H1 (cell line): ENCODE measurements at regions not wholly inside any gene's neighbourhood (a gene's known extent, or its start where the extent isn't known, plus 50 kb on each side); places are given as distances from the start of the nearest gene placed in this dataset.

Experiments
- TAF7 ChIP-seq: optimal IDR thresholded peaks from 2 replicates; pipeline ENCODE3; 2011; ENCODE audit warnings: low read depth, mild to moderate bottlenecking, inconsistent platforms, low read length, moderate library complexity, borderline replicate concordance
- TF ChIP-seq, protein P1 (sequence below), 3 experiments: IDR thresholded peaks; 1 replicate in 2 of 3; 2 replicates in 1 of 3; pipeline versions ENCODE4 v1.5.1 to v1.6.1; 2011; ENCODE audit warnings: low read length in 3 of 3, mild to moderate bottlenecking in 3 of 3, inconsistent platforms in 2 of 3, low read depth in 1 of 3, moderate library complexity in 1 of 3; ENCODE audit not compliant: insufficient read depth in 1 of 3; ENCODE audit errors: control extremely low read depth in 1 of 3

DNA sequence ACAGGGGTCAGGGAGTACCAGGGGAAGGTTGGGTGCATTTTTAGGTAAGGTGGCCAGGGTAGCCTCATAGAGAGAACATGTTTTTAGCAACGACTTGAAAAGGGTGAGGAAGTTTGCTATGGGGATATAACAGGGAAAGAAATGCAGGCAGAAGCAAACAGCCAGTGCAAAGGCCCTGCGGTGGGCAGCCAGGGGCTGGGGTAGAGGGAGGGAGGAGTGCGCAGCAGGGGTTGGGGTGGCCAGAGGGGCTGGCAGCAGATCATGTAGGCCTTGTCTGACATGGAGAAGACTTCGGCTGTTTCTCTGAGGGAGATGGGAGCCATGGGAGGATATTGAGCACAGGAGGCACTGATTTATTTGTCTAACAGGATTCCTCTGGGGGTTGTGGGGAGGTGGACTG is 242.5 kb downstream of the RBM19 start (continued):
- TF ChIP-seq, protein P1, sequence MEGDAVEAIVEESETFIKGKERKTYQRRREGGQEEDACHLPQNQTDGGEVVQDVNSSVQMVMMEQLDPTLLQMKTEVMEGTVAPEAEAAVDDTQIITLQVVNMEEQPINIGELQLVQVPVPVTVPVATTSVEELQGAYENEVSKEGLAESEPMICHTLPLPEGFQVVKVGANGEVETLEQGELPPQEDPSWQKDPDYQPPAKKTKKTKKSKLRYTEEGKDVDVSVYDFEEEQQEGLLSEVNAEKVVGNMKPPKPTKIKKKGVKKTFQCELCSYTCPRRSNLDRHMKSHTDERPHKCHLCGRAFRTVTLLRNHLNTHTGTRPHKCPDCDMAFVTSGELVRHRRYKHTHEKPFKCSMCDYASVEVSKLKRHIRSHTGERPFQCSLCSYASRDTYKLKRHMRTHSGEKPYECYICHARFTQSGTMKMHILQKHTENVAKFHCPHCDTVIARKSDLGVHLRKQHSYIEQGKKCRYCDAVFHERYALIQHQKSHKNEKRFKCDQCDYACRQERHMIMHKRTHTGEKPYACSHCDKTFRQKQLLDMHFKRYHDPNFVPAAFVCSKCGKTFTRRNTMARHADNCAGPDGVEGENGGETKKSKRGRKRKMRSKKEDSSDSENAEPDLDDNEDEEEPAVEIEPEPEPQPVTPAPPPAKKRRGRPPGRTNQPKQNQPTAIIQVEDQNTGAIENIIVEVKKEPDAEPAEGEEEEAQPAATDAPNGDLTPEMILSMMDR (IDR thresholded peaks at IDR 0.05; ENCODE audit: control extremely low read depth in 1 of 3, insufficient read depth in 1 of 3, low read depth in 1 of 3, low read length in 3 of 3): no peak
- TF ChIP-seq TAF7: no peak
